Fibroblast of lung (primary cell): ENCODE measurements at regions not wholly inside any gene's neighbourhood (a gene's known extent, or its start where the extent isn't known, plus 50 kb on each side); places are given as distances from the start of the nearest gene placed in this dataset.

Experiments used
- EZH2 ChIP-seq: IDR thresholded peaks from 2 replicates; pipeline ENCODE4 v1.5.1; 2012; ENCODE audit warnings: low read length, control low read depth, mild to moderate bottlenecking; ENCODE audit errors: missing control alignments
- TF ChIP-seq, protein P1 (sequence below), 2 donors: IDR thresholded peaks in 1 of 2; conservative IDR thresholded peaks in 1 of 2; 1 replicate in 1 of 2; 2 replicates in 1 of 2; pipeline ENCODE4 v1.5.1; 2011 to 2012; ENCODE audit warnings: low read length in 2 of 2, control low read depth in 1 of 2, inconsistent platforms in 1 of 2, low read depth in 1 of 2, mild to moderate bottlenecking in 1 of 2

DNA sequence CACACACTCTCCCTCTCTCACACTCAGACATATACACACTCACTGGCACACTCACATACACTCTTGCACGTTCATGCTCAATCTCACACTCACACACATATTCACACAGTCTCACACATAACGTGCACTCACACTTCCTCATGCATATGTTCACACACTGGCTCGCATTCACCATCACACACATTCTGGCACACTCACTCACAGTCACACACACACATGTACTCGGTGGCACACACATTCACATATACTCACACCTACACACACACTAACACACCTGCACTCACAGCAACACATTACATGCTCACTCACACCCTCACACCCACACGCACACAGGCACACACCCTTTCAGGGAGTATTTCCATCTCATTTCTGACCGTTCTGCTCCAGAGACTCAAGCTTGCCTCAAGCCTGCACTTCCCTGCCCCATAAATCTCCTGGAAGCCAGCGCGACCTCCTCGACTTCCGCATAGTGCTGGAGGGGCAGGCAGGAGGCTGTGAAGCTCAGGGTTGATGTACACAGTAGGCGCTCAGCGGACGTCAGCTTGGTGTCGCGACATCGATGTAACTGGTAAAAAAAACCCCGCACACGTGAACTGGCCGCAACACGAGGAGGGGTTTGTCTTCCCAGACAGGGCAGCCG lies 66.7 kb upstream of the FOXF1 start:
- TF ChIP-seq, protein P1, sequence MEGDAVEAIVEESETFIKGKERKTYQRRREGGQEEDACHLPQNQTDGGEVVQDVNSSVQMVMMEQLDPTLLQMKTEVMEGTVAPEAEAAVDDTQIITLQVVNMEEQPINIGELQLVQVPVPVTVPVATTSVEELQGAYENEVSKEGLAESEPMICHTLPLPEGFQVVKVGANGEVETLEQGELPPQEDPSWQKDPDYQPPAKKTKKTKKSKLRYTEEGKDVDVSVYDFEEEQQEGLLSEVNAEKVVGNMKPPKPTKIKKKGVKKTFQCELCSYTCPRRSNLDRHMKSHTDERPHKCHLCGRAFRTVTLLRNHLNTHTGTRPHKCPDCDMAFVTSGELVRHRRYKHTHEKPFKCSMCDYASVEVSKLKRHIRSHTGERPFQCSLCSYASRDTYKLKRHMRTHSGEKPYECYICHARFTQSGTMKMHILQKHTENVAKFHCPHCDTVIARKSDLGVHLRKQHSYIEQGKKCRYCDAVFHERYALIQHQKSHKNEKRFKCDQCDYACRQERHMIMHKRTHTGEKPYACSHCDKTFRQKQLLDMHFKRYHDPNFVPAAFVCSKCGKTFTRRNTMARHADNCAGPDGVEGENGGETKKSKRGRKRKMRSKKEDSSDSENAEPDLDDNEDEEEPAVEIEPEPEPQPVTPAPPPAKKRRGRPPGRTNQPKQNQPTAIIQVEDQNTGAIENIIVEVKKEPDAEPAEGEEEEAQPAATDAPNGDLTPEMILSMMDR (conservative IDR thresholded peaks at IDR 0.05 in 1 of 2, IDR thresholded peaks at IDR 0.05 in 1 of 2; ENCODE audit: low read depth in 1 of 2, low read length in 2 of 2): no peak
- no peak for TF ChIP-seq EZH2
